GM11168 (cell line): ENCODE measurements at regions not wholly inside any gene's neighbourhood (a gene's known extent, or its start where the extent isn't known, plus 50 kb on each side); places are given as distances from the start of the nearest gene placed in this dataset.

Source experiments
- in situ Hi-C: fragments of 300-500 bp; cut with MboI; formaldehyde crosslinking; loops from one replicate; pipeline ENCODE4 v1.12.0; 2022; ENCODE audit warnings: low sequenced_read_pairs; ENCODE audit not compliant: unreplicated experiment

GRCh38 chr16:49910541-49911071, 54.7 kb upstream of the ZNF423 start:
- in situ Hi-C loops: loop anchor here (25.0 kb wide), 1 partner anchor 473 kb away; no protein-coding TSS in a partner anchor

- in situ Hi-C loops: loop anchor here (25.0 kb wide), 1 partner anchor 474 kb away; no protein-coding TSS in a partner anchor
Observed at GRCh38 chr16:49911430-49911829, 55.5 kb upstream of the ZNF423 start.

- in situ Hi-C loops: loop anchor here (25.0 kb wide), 1 partner anchor 475 kb away; no protein-coding TSS in a partner anchor
Observed at GRCh38 chr16:49912721-49913120, 56.8 kb upstream of the ZNF423 start.

GRCh38 chr16:49913720-49914119, 57.8 kb upstream of the ZNF423 start:
- in situ Hi-C loops: loop anchor here (25.0 kb wide), 1 partner anchor 476 kb away; no protein-coding TSS in a partner anchor

GRCh38 chr16:49914657-49915056, 58.7 kb upstream of the ZNF423 start:
- in situ Hi-C loops: loop anchor here (25.0 kb wide), 1 partner anchor 477 kb away; no protein-coding TSS in a partner anchor

GRCh38 chr16:49918257-49918656, 62.3 kb upstream of the ZNF423 start:
- in situ Hi-C loops: loop anchor here (25.0 kb wide), 1 partner anchor 481 kb away; no protein-coding TSS in a partner anchor

GRCh38 chr16:49919327-49919726, 63.4 kb upstream of the ZNF423 start:
- in situ Hi-C loops: loop anchor here (25.0 kb wide), 1 partner anchor 482 kb away; no protein-coding TSS in a partner anchor

- in situ Hi-C loops: loop anchor here (25.0 kb wide), 1 partner anchor 483 kb away; no protein-coding TSS in a partner anchor
Observed at GRCh38 chr16:49920397-49920796, 64.5 kb upstream of the ZNF423 start.

GRCh38 chr16:49921106-49921505, 65.2 kb upstream of the ZNF423 start:
- in situ Hi-C loops: loop anchor here (25.0 kb wide), 1 partner anchor 484 kb away; no protein-coding TSS in a partner anchor

GRCh38 chr16:49921791-49922456, 66.0 kb upstream of the ZNF423 start:
- in situ Hi-C loops: loop anchor here (25.0 kb wide), 1 partner anchor 485 kb away; no protein-coding TSS in a partner anchor

GRCh38 chr16:49923411-49923810, 67.5 kb upstream of the ZNF423 start:
- in situ Hi-C loops: loop anchor here (25.0 kb wide), 1 partner anchor 486 kb away; no protein-coding TSS in a partner anchor

- in situ Hi-C loops: loop anchor here (25.0 kb wide), 1 partner anchor 487 kb away; no protein-coding TSS in a partner anchor
Observed at GRCh38 chr16:49924078-49924477, 68.2 kb upstream of the ZNF423 start.

GRCh38 chr16:49926941-49927340, 71.0 kb upstream of the ZNF423 start:
- in situ Hi-C loops: no loop called here

GRCh38 chr16:49928176-49929041, 72.5 kb upstream of the ZNF423 start:
- in situ Hi-C loops: no loop called here

- in situ Hi-C loops: no loop called here
Observed at GRCh38 chr16:49929626-49930025, 73.7 kb upstream of the ZNF423 start.

- in situ Hi-C loops: no loop called here
Observed at GRCh38 chr16:49930841-49931240, 74.9 kb upstream of the ZNF423 start.

GRCh38 chr16:49931266-49931665, 75.4 kb upstream of the ZNF423 start:
- in situ Hi-C loops: no loop called here

- in situ Hi-C loops: no loop called here
Observed at GRCh38 chr16:49931916-49932315, 76.0 kb upstream of the ZNF423 start.

- in situ Hi-C loops: no loop called here
Observed at GRCh38 chr16:49932434-49932833, 76.5 kb upstream of the ZNF423 start.

- in situ Hi-C loops: no loop called here
Observed at GRCh38 chr16:49932946-49933345, 77.0 kb upstream of the ZNF423 start.
